ENCODE measurements at regions not wholly inside any gene's neighbourhood (a gene's known extent, or its start where the extent isn't known, plus 50 kb on each side); places are given as distances from the start of the nearest gene placed in this dataset.

GRCh38 chr16:72501739-72502593 lies 330.0 kb upstream of the PMFBP1 start:
- peaks cover 40% of the 10 kb centered on the region for H3K4me1 Mint-ChIP-seq (ENCODE audit: low read depth)

GRCh38 chr16:72500545-72500944 lies 328.6 kb upstream of the PMFBP1 start:
- Mint-ChIP-seq H3K27me3 (ENCODE audit: insufficient read depth) (no peaks in the 10 kb centered on the region), H3K4me1 (ENCODE audit: low read depth) (peaks cover 40% of the 10 kb centered on the region), H3K9me3 (no peaks in the 10 kb centered on the region), H3K27ac (no peak overlapping the region), H3K36me3 (ENCODE audit: low read depth) (no peaks in the 10 kb centered on the region), H3K4me3 (no peak overlapping the region)
- no peak for DNase-seq
- TF ChIP-seq CTCF (IDR thresholded peaks at IDR 0.05) = no peak

More at GRCh38 chr16:72501739-72502593, 330.0 kb upstream of the PMFBP1 start:
- peak; percentile 87 for TF ChIP-seq CTCF (IDR thresholded peaks at IDR 0.05)
- H3K9me3 Mint-ChIP-seq = no peaks in the 10 kb centered on the region
- no peaks in the 10 kb centered on the region for H3K36me3 Mint-ChIP-seq (ENCODE audit: low read depth)
- H3K27ac Mint-ChIP-seq = no peak overlapping the region
- peak; percentile 60 for DNase-seq
- no peak overlapping the region for H3K4me3 Mint-ChIP-seq
- H3K27me3 Mint-ChIP-seq (ENCODE audit: insufficient read depth) = no peaks in the 10 kb centered on the region

- no peak for TF ChIP-seq CTCF (IDR thresholded peaks at IDR 0.05)
- H3K27me3 Mint-ChIP-seq (ENCODE audit: insufficient read depth) = no peaks in the 10 kb centered on the region; the same call in 1 of the 2 replicates
- peak; percentile 78 for DNase-seq
- H3K36me3 Mint-ChIP-seq (ENCODE audit: low read depth) = no peaks in the 10 kb centered on the region
- peaks cover 52% of the 10 kb centered on the region for H3K4me1 Mint-ChIP-seq (ENCODE audit: low read depth)
- H3K27ac Mint-ChIP-seq = peak overlapping the region; percentile 87
- H3K4me3 Mint-ChIP-seq = peak overlapping the region; percentile 84
- no peaks in the 10 kb centered on the region for H3K9me3 Mint-ChIP-seq
These were observed 321.9 kb upstream of the PMFBP1 start for GRCh38 chr16:72493716-72494415.

- DNase-seq = no peak
- Mint-ChIP-seq H3K9me3 (peaks cover 11% of the 10 kb centered on the region), H3K4me1 (ENCODE audit: low read depth) (peaks cover 30% of the 10 kb centered on the region), H3K36me3 (ENCODE audit: low read depth) (peaks cover 13% of the 10 kb centered on the region), H3K4me3 (no peak overlapping the region), H3K27me3 (ENCODE audit: insufficient read depth) (no peaks in the 10 kb centered on the region; the same call in 1 of the 2 replicates), H3K27ac (no peak overlapping the region)
- TF ChIP-seq CTCF (IDR thresholded peaks at IDR 0.05) = no peak
These were observed 315.3 kb upstream of the PMFBP1 start for GRCh38 chr16:72487283-72487682.

- Mint-ChIP-seq H3K27ac (no peak overlapping the region), H3K27me3 (ENCODE audit: insufficient read depth) (no peaks in the 10 kb centered on the region), H3K4me1 (ENCODE audit: low read depth) (peaks cover 29% of the 10 kb centered on the region), H3K4me3 (no peak overlapping the region), H3K36me3 (ENCODE audit: low read depth) (peaks cover 8% of the 10 kb centered on the region), H3K9me3 (peaks cover 8% of the 10 kb centered on the region)
- no peak for DNase-seq
- no peak for TF ChIP-seq CTCF (IDR thresholded peaks at IDR 0.05)
These were observed 310.7 kb upstream of the PMFBP1 start for GRCh38 chr16:72482695-72483094.

All from HFFc6 (cell line).